Middle frontal gyrus (tissue), 1 donor: ENCODE measurements at regions not wholly inside any gene's neighbourhood (a gene's known extent, or its start where the extent isn't known, plus 50 kb on each side); places are given as distances from the start of the nearest gene placed in this dataset.

Source experiments
- DNase-seq: peaks from one replicate; pipeline ENCODE4 v3.0.0-alpha.2; 2015; ENCODE audit warnings: low spot score; ENCODE audit errors: extremely low spot score

DNA sequence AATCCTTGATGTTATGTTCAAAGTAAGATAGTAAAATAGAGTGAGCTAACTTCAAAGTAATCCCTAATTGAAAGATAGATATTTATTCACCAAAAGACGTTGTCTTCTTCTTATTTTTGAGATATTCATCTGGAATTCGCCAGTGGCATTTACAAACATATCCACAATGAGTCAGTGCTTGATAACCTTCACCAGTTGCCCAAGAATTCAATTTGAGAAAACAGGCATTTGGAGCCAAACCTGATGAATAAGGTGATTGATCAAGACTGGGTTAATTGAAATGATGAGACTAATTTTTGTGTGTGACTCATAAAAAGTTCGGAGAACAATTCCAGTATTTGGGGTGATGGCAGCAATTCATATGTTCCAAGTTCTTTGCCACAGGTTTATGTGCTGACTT, 344.0 kb downstream of the ARL4A start:
- DNase-seq: no peak

DNA sequence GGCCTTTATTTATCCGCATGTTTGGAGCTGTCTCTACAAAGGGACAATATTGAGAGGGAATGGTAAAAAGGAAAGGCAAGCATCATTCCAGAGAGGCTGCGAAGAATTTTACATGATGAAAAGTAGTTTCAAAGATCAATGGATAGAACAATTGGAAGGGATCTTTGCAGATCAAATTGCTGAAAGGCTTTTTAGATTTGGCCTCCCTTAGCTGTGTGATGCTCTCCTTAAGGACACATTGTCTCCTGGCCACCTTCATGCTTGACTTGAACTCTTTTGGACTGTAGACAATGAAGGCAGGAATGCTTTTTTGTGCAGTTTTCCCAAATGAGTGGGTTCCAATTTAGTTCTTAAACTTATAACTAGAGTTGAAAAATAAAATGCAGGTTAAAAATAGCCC, 344.7 kb downstream of the ARL4A start:
- no peak for DNase-seq

DNA sequence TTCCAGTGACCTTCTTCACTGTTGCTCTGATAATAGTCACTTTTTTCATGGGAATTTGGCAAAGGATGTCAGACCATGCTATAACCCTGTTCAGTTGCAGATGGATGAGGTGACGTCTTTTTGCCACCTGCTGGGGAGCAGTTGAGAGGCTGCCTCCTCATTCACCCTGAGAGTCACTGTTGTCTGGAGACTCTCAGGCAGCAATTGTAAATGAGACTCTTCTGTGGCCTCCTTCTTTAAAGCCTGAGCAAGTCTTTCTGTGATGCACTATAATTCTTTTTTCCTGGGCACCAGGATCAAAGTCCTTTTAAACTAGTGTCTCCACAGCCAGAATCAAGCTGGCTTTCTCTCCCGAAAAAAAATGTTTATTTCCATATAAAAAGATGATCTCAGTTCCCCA, 345.1 kb downstream of the ARL4A start:
- DNase-seq: no peak

DNA sequence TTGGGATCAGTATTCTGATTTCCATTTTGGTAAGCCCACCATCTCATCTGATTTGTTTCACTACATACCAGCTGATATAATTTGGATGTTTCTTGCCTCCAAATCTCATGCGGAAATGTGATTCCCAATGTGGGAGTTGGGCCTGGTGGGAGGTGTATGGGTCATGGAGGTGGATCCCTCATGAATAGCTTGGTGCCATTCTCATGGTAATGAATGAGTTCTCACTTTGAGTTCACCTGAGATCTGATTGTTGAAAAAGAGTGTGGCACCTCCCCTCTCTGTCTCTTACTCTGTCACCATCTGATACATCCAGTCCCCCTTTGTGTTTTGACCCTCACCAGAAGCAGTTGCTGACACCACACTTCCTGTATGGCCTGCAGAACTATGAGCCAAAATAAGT, 347.3 kb downstream of the ARL4A start:
- DNase-seq: no peak

DNA sequence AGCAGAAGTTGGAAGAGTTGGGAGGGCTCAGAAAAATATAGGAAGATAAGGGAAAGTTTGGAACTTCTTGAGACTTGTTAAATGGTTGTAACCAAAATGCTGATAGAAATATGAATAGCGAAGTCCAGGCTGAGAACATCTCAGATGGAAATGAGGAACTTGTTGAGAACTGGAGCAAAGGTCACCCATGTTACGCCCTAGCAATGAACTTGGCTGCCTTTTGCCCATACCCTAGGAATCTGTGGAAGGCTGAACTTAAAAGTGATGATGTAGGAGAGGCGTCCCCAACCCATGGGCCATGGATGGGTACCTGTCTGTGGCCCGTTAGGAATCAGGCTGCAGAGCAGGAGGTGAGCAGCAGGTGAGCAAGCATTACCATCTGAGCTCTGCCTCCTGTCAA, 347.8 kb downstream of the ARL4A start:
- DNase-seq: no peak

DNA sequence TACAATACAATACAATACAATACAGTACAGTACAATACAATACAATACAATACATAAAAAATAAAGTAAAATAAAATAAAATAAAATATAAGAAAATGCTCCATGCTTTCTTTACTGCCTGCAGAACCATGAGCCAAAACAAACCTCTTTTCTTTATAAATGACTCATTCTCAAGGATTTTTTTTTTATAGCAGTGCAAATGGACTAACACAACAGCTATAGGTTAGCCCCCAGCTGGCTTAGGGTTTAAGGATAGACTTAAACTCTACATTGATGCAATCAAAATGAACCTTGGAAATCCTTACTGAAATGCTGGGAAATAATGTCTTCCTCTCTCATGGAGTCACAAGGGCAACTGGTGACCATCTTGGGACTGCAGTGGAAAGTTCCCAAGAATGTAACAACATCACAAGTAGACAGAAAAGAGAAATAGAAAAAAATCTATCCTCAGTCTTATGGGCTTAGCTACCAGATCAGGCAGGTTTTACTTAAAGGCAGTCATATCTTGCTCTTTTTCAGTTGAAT, 348.9 kb downstream of the ARL4A start:
- DNase-seq: no peak

DNA sequence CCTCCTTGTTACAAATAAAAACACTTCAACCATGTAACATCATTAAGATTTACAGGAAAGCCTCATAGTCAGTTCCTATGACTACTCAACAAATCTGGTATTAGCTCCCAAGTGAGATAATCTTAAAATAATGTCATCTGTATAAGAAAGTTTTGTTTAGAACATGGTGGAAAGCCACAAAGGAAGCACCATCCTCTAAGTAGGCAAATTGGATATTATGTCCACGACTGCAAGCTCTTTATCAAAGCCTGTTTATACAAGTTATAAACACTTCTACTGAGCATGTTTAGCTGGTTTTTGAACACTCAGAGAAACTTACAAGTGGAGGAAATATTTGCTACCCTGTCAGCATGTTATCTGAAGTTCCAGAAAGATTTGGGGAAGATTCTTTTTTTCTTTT, 349.8 kb downstream of the ARL4A start:
- DNase-seq: no peak

DNA sequence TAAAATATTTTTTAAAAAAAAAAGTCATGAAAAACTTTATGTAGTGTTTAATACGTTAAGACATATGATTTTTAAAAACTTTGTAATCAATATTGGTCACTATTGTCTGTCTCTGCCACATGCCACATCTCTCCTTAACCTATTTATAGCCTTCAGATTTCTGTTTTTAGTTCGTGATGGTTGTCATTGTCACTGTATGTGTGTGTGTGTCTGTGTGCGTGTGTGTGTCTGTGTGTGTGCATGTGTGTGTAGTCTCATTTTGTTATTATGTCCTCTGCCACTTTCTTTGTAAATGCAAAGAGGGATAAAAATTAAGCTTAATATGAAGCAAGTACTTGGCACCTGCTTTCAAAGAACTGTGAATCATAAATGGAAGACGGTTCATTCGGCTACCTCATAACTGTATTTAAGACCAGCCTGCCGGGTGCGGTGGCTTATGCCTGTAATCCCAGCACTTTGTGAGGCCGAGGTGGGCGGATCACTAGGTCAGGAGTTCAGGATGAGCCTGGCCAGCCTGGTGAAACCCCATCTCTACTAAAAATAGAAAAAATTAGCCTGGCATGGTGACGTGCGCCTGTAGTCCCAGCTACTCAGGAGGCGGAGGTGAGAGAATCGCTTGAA, 354.0 kb downstream of the ARL4A start:
- no peak for DNase-seq

DNA sequence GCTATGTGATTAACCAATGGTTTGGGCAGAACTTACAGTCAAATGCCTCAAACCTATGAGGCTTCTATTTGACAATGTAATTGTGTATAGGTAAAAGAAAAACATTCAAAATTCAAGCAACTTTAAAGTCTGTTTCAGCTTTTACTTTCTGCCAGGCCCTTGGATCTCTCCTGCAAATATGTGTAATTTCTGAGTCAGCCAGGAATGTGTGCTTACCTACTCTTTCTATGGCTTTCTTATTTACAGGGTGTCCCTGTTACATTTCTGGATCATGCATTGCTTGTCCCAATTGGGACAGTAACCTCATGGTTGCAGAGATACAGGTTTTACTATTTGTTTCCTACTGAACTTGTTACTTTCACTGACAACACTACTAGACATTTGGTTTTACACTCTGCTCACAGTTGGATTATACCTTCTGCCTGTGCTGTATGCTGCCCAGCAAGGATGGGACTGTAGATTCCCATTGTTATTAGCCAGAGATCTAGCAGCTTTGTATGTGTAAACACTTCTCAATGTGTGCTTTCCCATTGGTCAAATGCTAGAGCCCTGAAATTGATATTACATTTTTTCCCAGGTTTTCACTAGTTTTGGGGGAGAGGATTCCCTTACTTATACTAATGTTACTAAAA, 355.3 kb downstream of the ARL4A start:
- DNase-seq: no peak

DNA sequence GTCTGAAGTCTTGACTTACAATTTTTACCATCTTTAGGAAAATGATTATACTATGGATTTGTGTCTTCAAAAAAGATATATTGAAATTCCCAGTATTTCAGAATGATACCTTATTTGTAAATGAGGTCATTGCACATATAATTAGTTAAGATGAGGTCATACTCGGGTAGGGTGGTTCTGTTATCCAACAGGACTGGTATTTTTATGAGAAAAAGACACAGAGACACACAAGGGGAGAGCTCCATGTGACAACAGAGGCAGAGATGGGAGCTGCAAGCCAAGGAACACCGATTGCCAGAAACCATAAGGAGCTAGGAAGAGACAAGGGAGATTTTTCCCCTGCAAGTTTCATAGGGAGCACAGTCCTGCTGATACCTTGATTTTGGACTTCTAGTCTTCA, 356.9 kb downstream of the ARL4A start:
- no peak for DNase-seq

DNA sequence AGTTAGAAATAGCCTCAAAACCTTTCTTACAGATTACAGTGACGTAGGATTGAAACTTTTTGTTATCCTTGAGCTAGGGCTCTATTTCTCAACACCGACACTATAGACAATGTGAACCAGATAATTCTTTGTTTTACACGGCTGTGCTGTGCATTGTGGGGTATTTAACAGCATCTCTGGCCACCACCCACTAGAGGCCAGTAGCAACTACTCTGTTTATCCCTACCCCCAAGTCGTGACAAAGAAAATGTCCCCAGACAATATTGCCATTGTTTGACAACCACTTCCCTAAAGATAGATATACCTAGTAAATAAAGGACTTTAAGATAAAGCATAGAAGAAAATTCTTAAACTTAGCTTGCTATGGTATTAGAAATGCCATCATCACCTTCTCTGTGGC, 359.6 kb downstream of the ARL4A start:
- DNase-seq: no peak

DNA sequence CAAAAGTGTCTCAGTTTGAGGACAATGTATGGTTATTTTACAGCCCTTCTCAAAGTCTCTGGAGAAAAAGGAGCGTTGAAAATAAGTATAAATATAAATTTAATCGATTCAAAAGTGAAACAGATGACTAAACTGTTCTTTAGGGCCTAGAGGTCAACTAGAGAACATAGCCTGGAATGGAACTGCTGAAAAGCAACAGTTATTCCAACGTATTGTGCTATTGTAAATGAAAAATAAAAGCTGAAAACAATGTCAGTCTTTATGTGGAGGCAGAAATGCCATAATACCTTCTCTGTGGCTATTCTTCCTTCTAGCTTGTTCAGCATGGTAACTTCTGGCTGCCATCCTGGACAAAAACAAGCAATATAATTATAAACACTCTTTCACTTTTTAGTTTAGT, 362.5 kb downstream of the ARL4A start:
- no peak for DNase-seq

DNA sequence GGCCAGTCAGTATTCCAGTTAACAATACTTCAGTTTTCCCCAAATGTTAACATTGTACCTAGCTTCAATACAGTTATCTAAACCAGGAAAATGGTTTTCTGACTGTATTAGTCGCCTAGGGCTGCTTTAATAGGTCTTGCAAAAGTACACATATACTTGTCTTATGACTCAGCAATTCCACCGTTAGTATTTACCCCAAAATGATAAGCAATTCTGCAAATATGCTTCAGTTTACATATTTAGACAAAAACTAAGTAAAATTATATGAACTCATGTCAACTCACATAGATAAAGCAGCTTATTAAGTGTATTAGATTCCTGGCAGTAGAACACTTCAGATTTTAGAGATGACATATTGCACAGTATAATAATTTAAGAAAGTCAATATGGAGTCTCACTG, 363.3 kb downstream of the ARL4A start:
- no peak for DNase-seq

DNA sequence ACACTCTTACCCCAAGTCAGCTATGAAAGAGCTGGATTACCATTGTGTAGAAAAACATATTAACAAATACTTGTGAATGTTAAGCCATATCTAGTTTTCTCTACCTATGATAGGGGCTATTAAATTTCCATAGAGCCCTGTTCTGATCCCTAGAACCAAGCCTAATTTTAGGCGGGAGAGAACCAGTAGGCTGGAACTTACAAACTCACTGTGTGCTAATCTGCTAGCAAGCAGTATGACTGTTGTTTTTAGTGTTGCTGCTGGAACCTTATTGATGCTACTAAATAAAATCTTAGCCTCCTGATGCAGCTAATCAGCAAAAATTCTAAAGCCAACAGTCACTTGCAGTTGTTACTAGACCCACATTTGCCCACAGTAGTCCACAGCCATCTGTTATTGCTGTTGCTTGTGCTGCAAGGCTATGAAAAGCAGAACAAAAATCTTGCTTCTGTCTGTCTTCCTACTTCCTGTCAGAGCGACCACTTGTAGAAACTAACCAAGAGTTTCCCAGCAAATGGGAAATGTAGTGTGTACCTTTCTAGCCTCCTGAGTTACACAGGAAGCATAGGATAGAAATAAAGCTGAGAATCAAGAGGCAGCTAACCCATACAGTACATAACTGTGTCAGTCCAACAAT, 368.4 kb downstream of the ARL4A start:
- DNase-seq: no peak

DNA sequence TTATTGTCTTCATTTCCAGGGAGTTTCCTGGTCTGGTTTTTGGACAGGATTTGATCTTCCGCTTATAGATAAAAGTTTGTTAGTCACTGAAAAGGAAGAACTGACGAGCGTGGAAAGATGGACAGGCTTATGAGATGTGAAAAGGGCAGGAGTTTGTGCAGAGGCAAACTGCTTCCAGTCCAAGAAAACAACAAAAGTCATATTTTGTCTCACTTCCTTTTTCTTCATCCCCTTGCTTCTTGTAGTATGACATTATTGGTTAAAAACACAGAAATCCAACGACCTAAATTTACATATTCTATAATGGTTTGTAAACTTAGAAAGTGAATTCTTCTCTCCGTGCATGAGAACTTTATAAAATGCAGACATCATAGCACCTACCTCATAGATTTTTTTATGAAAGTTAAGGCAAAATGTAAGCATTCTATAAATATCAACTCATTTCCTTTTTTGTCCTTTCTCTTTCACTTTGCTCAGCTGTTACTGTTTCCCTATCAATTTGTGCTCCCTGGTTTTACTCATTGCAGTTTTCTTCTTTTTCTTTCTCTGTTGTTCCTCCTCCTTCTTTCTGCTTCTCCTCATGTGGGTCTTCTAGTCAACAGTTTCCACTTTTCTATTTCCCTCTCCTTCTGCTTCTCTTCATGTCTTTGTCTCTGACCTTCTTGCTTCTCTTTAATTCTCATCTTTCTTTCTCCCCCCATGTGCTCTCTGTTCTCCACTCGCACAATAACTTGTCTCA, 370.2 kb downstream of the ARL4A start:
- no peak for DNase-seq

DNA sequence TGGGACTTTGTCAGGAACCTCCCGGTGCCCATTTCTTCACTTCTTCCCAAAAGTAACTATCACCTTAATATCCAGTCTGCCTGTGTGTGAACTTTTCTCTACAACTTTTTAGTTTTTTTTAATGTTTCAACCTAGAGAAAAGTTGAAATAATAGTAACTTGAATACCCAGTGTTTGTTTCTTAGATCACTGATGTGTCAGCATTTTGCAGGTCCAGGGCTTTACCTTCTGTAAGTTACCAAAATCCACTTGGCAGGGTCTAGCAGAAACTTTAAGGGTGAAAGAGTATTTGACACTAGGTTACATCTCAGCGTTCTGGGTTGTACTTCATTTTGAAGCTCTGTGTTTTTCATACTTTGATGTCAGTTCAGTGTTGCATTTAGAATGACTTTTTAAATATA, 372.7 kb downstream of the ARL4A start:
- DNase-seq: no peak

DNA sequence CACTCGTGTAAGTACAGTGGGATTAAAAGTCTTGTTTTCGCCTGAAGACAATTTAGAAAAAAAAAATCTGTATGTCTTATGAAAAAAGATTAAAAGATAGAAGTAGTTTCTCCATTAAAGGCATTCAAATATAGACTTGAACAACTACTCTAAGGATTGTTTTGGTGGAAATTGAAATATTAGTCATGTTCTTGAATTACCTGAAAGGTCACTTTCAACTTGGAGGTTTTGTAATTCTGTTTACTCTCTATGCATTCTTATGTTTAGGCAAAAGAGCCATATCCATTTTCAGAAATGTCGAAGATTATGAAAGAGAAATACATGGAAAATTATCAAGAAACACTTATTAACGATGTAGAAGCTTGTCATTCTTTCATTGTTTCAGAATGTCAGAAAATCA, 373.7 kb downstream of the ARL4A start:
- DNase-seq: no peak

DNA sequence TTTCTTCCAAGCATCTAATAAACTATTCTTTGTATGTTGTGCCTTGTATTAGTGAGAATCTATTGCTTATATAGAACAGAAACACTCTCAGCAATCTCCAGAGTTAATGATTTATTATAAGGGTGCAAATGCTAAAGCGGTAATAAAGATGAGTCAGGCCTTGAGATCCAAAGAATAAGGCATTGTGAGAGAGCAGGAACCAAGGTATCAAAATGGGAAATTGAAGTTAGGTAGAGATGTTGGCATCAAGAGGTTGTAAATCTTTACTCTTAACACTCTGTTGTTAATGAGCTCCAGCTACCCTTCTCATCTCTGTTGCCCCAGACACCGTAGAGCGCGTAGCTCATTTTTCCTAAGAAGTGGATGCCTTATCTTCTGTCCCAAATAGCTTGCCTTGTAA, 375.2 kb downstream of the ARL4A start:
- no peak for DNase-seq

DNA sequence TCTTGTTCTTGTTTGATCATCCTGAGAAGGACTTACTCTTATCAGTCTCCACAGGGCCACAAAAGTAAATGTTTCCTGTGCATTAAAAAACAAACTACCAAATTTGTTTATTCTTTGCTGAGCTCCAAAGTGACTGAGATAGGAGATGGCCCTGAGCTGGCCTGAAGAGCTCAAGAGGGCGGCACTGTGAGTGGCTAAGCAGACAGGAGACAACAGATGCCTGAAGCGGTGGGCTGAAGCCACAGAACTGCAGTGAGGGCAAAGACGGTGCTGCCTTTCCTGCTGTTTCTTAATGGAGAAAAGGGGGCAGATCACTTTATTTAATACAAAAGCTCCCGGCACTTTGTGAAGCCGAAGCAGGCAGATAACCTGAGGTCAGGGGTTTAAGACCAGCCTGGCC, 379.6 kb downstream of the ARL4A start:
- no peak for DNase-seq

DNA sequence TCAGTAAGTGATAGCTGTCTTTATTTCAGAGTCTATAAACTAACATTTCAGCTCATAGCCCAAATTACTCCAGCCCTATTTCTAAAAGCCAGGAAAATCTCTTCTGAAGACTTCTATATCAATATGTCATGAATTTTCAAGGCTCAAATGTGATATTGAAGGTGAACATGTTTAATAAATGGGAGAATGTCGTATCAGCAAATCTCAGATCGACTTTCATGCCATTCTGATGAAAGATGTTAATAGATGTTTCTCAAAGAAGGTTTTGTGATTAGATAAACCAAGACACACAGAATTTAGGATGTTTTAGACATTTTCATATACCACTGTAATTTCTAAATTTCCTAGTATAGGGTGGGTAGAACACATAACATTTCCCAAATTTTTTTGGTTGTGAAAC, 380.6 kb downstream of the ARL4A start:
- no peak for DNase-seq

DNA sequence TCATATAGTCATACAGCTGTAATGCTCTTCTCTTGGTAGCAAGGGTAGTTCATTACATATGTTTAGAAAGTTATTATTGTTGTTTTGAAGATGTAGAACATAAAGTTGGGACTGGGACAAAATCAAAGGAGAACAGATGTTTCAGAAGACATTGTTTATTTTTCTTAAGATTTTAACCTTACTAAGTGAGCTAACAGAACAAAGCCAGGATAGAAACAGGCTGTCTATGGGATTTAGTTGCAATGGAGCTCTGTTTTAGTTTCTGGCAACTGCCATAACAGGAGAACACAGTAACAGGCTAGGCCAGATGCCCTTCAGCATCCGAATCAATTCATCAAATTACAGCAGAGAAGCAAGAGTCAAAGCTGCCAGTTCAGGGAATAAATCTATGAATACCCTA, 382.4 kb downstream of the ARL4A start:
- no peak for DNase-seq

DNA sequence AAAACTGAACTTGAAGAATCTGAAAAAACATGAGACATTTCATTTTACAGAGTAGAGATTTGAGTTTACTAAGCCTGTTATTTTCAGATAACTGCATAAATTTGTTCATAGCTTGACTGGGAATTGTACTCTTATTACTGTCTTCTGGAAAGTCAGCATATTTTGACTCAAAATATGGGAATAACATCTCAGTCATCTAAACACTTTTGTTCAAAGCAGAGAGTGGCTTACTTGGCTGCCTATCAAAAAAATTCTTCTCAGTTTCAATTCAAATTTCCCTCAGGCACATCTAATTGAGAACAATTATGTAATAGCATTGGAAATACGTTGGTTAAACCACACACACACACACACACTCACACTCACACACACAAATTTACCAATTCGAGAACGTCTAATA, 384.6 kb downstream of the ARL4A start:
- DNase-seq: no peak
